OCI-LY3 (cell line): ENCODE measurements at regions not wholly inside any gene's neighbourhood (a gene's known extent, or its start where the extent isn't known, plus 50 kb on each side); places are given as distances from the start of the nearest gene placed in this dataset.

Source experiments
- EZH2phosphoT487 ChIP-seq: fragments of 200-600 bp; shearing (Covaris generic); IDR thresholded peaks from 2 replicates; pipeline ENCODE4 v1.6.1; 2018; ENCODE audit warnings: antibody characterized with exemption, mixed run types, low read depth
- TF ChIP-seq, protein P1 (sequence below): fragments of 200-600, 300-600 bp; sonication (generic); IDR thresholded peaks from 2 replicates; pipeline ENCODE4 v1.5.1; 2014; ENCODE audit warnings: antibody characterized with exemption, low read length, low read depth

DNA sequence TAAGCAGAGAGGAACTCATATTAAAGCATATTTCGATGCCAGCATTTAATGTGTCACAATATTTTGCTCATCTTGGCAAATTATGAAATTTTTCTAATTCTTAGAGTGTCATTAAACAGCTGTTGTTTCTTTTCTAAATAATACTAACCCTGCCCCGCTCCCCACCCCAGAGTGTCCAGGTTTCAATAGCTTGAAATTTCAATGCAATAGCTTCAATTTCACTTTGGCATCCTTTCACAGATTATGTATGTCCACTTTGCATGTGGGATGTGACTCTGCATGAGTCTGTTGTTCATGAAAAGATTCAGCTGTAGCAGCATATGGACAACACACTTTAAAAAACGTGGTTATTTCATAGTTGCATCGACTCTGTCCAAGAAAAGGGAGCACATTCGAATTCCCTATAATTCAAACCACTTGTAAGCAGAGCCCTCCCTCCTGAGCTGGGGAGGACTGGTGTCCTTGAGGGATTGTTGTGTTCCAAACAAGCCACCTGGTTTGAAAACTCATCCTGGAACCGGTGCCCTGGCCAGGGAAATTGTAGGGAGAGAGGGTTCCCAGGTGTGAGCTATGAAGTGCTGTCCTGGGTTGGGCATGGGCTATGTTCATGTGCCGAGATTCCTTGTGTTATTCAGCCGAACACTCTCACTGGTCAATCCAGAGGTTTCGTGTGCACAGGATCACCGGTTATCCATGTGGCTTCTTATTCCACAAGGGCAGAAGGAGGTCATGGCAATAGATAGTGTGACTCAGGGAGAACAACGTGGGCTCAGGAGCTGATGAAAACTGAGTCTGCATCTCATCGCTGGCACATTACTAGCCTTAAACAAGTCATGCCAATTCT, 64.6 kb upstream of the CREB5 start:
- no peak for TF ChIP-seq EZH2phosphoT487
- TF ChIP-seq, protein P1, sequence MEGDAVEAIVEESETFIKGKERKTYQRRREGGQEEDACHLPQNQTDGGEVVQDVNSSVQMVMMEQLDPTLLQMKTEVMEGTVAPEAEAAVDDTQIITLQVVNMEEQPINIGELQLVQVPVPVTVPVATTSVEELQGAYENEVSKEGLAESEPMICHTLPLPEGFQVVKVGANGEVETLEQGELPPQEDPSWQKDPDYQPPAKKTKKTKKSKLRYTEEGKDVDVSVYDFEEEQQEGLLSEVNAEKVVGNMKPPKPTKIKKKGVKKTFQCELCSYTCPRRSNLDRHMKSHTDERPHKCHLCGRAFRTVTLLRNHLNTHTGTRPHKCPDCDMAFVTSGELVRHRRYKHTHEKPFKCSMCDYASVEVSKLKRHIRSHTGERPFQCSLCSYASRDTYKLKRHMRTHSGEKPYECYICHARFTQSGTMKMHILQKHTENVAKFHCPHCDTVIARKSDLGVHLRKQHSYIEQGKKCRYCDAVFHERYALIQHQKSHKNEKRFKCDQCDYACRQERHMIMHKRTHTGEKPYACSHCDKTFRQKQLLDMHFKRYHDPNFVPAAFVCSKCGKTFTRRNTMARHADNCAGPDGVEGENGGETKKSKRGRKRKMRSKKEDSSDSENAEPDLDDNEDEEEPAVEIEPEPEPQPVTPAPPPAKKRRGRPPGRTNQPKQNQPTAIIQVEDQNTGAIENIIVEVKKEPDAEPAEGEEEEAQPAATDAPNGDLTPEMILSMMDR, result no peak
